Hematopoietic multipotent progenitor cell treated with erythropoietin and hydrocortisone succinate and interleukin-3 and kit ligand, for 17 days (in vitro differentiated cells): ENCODE measurements at regions not wholly inside any gene's neighbourhood (a gene's known extent, or its start where the extent isn't known, plus 50 kb on each side); places are given as distances from the start of the nearest gene placed in this dataset.

Source experiments
- DNase-seq: peaks from one replicate; pipeline ENCODE4 v3.0.0-alpha.2; 2015; ENCODE audit warnings: low spot score

- no peak for DNase-seq
These were observed 1052.6 kb downstream of the ADGRL3 start for GRCh38 chr4:62252728-62253127.

DNA sequence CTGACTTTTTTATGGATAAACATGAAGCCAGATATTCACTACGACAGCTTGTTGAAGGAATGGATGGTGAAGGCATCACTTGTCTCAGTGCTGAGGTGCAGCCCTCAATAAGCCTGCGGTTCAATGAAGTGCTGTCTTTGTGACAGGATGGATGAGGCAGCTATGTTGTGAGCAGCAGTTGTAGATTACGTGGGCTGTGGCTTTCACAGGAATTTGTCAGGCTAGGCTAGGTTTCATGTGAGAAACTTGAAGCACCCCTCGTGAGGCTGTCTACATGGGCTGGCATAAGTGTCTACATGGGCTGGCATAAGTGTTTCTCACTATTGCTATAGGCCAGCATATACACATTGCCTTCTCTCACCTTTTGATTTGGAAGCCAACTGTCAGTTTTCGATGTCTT is 1050.0 kb downstream of the ADGRL3 start:
- no peak for DNase-seq

DNA sequence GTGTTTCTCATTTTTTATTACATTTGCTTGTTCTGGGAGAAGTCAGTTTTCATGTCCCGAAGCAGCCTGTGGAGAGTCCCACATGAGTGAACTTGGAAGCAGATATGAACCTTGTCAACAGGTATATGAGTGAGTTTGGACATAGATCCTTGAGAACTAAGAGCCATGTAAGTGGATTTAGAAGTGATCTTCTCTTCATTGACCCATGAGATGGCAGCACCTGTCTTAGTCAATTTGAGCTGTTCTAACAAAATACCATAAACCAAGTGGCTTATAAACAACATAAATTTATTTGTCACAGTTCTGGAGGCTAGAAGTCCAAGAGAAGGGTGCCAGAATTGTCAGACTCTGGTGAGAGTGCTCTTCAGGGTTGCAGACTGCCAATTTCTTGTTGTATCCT is 1043.8 kb downstream of the ADGRL3 start:
- DNase-seq = no peak

DNA sequence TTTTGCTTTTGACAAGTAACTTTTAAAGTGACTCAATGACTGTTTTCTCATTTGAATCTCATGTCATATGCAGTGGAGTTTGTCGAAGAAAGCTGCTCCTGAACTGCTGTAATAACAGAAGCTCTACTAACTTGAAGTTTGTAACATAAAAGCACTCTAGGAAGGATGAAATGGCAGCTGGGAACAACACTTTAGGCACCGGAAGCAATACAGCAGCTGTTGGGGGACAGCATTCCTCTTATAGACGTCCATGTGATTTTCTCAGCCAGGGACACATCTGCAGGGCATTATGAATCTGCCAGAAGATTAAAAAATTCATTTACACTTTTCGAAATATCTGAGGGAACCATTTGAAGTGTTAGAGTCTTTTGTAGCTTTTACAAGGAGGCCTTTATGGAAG is 1035.8 kb downstream of the ADGRL3 start:
- DNase-seq = no peak

DNA sequence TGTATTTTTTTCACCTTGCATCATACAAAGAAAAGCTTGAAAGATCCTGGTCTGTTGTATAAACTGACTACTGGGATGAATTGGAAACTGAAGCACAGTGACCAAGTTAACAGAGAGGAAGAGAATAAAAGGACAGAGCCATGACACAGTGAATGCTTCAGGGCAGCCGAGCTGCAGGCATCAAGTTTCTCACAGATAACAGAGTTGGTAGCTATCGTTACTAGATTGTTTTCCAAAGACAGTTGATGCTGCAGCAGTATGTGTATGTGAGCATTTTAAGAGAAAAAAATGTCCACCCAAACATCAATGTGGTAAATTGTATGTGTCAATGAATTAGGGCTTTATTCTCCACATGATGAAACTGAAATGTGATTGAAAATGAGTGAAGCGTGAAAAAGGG is 1032.7 kb downstream of the ADGRL3 start:
- no peak for DNase-seq

DNA sequence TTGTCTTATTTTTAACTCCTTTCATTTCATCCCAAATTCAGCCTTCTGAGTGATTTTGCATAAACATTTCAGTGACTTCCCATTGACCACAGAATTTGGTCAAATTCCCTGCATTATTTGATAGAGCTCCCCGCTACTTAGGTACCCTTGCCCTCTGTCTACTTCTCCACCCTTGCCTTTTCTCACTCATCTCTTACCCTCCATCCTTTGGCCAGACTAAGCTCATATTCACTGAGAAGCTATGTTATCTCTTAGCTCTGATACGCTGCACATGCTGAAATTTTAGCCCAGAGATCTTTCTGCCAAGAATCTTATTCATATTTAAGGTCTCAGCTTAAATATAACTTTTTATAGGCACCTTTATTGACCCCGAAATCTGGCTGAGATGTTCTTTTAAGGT is 1031.9 kb downstream of the ADGRL3 start:
- DNase-seq = no peak

- DNase-seq = no peak
These were observed 1026.0 kb downstream of the ADGRL3 start for GRCh38 chr4:62226082-62226481.

DNA sequence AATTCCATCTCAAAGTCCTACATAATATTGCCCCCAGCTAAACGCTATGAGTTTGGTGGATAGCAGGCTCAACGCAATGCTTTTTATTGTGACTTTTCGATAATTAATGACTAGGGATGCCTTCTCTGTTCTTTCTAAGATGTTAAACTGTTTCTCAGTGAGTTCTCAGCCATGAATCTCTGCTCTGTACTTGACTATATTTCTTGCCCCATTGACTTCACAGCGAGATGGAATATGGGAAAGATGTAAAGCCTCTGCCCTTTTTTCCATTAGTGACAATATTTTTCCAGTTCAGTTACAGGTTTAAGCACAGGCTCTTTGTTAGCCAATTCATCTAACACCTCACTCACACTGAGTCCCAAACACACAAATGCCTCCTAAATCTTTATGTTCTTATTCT is 1022.0 kb downstream of the ADGRL3 start:
- no peak for DNase-seq

- DNase-seq = no peak
These were observed 1010.4 kb downstream of the ADGRL3 start for GRCh38 chr4:62210486-62210885.

- DNase-seq = no peak
These were observed 1009.8 kb downstream of the ADGRL3 start for GRCh38 chr4:62209757-62210485.

DNA sequence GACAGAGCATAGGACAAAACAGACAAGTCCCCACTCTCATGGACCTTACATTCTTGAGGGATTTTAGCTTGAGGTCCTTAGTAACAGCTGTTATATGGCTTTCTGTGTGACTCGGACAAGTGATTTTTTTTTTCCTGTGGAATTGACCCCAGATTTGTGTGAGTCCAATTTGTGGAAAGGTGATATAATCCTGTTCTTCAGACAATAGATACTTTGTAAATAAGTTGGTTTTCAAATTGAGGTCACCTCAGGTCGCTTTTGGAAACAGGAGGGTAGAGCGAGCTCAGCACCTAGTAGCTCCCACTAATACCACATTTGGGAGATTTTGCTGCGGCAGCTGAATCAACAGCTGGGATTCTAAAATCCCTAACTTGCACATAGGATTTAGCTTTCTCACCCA is 1008.8 kb downstream of the ADGRL3 start:
- DNase-seq = no peak

DNA sequence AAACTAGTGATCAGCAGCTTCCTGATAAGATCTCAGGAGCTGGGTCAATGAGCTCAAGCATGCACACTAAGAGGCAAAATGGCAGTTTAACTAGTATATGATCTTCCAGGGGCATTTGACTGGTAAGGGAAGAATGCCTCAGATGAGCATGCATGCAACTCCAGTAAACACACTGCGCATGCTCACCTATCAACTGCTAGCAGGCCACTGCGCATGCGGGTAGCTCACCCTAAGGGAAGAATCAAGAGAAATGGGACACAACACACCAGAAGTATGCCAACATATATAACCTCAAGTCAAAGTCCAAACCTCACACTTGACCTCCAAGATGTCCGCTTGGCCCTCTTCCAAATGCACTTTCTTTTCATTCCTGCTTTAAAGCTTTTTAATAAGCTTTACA is 1004.0 kb downstream of the ADGRL3 start:
- no peak for DNase-seq

DNA sequence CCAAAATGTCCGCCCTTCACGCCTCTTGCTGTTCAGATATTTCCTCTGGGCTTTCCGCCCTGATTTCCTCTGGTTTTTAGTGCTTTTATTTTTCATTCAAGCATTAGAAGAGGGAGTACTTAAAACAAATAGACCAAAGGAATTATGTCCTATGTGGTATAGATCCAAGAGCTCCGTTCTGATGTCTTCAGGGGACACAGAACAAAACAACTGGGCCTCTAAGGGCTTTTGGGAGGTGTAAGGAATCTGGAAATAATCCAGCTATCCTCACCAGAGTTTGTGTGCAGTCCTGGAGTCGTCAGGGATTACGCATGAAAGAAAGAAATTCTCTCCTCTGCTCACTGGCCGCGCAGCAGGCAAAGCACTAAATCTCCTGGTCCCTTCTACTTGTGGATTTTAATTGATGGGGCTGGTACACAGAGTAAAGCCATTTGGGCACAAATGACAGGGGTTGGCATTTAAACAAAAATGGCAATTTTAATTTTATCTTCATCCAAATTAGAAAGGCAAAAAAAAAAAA is 999.2 kb downstream of the ADGRL3 start:
- DNase-seq = no peak

DNA sequence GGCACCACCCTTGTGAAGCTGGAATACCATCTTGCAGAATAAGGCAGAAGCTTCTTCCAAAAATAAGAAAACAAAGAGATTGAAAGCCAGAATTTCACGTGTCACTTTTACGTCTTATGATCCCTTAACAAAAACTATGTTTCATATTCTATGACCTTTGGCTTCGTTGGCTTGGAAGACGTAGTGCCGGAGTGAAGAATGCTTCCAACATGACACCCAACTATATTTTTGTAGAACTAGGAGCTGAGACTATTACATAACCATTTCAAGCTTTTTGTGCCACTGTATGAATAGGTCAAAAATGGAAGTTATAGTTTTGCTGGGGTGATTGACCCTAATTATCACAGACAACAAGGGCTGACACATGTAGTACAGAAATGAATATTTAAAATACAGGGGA is 996.2 kb downstream of the ADGRL3 start:
- DNase-seq = no peak

GRCh38 chr4:62194342-62194741 is 994.2 kb downstream of the ADGRL3 start:
- no peak for DNase-seq

- no peak for DNase-seq
These were observed 993.6 kb downstream of the ADGRL3 start for GRCh38 chr4:62193761-62194160.

DNA sequence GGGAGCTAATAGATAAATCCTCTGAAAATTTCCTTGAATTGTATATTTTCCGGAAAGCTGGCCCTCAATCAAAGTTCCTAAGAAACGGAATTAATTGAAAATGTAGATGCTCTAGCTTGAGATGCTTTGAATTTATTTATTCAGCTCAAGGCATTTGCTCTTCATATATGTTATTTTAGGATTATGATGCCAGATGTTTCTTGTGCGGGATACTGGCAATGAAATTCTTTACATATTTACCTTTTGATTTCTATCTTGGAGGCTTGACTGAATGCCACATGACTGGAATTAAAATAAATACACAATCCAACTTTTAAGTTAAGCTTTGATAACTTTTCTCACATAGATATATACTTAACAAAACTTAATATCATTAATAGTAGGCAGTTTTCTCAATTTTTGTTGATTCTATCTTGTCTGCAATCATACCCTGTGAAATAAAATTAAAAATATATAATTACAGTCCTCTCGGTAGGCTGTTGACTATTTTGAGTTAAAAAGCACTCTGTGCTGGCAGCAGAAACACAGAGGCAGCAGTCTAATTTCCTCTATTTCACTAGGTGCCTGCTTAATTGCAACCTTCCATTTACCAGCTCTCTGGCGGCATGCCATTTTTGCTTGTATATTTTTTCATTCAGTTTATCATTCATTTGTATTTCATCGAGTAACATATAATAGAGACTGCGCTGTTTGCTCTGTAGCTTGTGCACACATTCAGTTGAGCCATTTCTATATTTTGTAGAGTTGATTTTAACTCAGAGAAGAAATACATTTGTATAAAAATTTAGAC is 991.5 kb downstream of the ADGRL3 start:
- DNase-seq = no peak

DNA sequence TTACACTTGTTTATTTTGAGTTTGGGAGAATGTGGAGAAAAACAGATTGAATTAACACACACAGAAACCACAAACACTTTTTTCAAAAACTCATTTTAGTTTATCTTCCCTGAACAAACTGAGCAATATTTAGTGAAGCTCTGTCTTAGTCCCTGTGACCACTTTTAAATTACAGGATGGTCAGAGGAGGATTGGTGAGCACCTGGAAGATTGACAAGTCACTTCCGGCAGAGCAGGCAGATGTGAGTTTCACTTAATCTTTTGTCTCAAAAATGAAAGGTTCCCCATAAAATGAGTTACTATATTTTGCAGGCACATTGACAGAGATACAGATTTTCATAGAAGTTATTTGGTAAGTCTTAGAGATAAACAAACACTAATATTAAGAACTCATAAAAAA is 970.1 kb downstream of the ADGRL3 start:
- no peak for DNase-seq

- DNase-seq = no peak
These were observed 968.6 kb downstream of the ADGRL3 start for GRCh38 chr4:62168681-62169080.

DNA sequence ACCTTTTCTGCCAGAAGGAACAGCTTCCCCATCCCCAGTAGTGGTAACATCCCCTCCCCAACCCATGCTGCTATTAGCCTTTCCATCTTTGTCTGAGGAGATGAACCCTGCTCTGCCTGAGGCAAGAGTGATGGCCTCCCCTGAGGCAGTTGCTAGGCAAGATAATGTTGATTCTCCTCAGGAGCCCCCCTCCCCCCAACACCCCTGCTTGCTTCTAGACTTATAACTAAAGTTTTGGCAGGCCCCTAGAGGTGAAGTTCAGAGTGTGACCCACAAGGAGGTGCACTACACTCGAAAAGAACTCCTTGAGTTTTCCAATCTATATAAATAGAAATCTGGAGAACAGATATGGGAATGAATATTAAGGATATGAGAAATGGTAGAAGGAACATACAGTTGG is 962.5 kb downstream of the ADGRL3 start:
- DNase-seq = no peak

- no peak for DNase-seq
These were observed 961.3 kb downstream of the ADGRL3 start for GRCh38 chr4:62161446-62161845.

- no peak for DNase-seq
These were observed 959.8 kb downstream of the ADGRL3 start for GRCh38 chr4:62159876-62160275.

GRCh38 chr4:62159306-62159705 is 959.2 kb downstream of the ADGRL3 start:
- DNase-seq = no peak

DNA sequence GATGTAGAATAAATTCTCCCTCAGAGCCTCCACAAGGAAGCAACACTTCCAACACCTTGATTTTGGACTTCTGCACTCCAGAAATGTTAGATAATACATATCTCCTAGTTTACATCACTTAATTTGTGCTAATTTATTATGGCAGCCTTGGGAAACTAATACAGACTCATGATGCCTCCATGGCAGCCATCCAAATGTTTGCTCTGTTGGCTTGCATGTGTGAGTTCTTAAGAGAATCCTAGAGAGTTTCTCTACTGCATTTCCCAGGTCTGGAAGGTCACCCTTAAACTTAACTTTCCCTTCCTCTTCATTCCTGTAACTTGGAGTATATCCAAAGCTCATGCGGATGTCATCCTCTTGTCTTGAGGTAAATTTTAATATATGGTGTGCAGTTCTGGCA is 956.1 kb downstream of the ADGRL3 start:
- no peak for DNase-seq
